ENCODE measurements at regions not wholly inside any gene's neighbourhood (a gene's known extent, or its start where the extent isn't known, plus 50 kb on each side); places are given as distances from the start of the nearest gene placed in this dataset.

- TF ChIP-seq EZH2 (IDR thresholded peaks at IDR 0.05; ENCODE audit: insufficient read depth, poor library complexity, severe bottlenecking) (no peak), EZH2phosphoT487 (IDR thresholded peaks at IDR 0.05; ENCODE audit: insufficient read depth, low read depth) (no peak)
- Histone ChIP-seq H3K27ac (no peak overlapping the region), H3K79me2 (ENCODE audit: insufficient read depth) (no peaks in the 10 kb centered on the region), H3F3A (ENCODE audit: insufficient read depth) (no peaks in the 10 kb centered on the region), H3K27me3 (replicated peaks; ENCODE audit: insufficient read depth) (peaks cover 36% of the 10 kb centered on the region), H4K20me1 (ENCODE audit: insufficient read depth) (no peaks in the 10 kb centered on the region), H3K9me3 (ENCODE audit: low read depth) (no peaks in the 10 kb centered on the region), H3K36me3 (ENCODE audit: low read depth) (no peaks in the 10 kb centered on the region), H3K9ac (no peak overlapping the region), H3K4me1 (ENCODE audit: insufficient read depth) (no peaks in the 10 kb centered on the region), H2AFZ (no peak overlapping the region), H3K9me2 (ENCODE audit: insufficient read depth) (no peaks in the 10 kb centered on the region), H3K4me3 (no peak overlapping the region), H3K4me2 (ENCODE audit: unreplicated experiment) (no peak overlapping the region)
- DNase-seq: peak; percentile 75
- in situ Hi-C loops (cut with MboI): loop anchor here (25.0 kb wide), 1 partner anchor 669 kb away; no protein-coding TSS in a partner anchor
- 1 to 2% methylated on average over 11 of the region's 11 CpGs for WGBS, 2 experiments (ENCODE audit: low coverage in 1 of 2, low lambda C conversion rate in 2 of 2, missing lambda C conversion rate in 2 of 2)
These were observed 61.5 kb downstream of the TBXT start for GRCh38 chr6:166106076-166106686.

- Histone ChIP-seq H3K36me3 (ENCODE audit: low read depth) (no peaks in the 10 kb centered on the region), H3K4me2 (ENCODE audit: unreplicated experiment) (no peak overlapping the region), H3K27ac (no peak overlapping the region), H3K9me3 (ENCODE audit: low read depth) (no peaks in the 10 kb centered on the region), H3K79me2 (ENCODE audit: insufficient read depth) (no peaks in the 10 kb centered on the region), H3F3A (ENCODE audit: insufficient read depth) (no peaks in the 10 kb centered on the region), H3K4me3 (no peak overlapping the region), H3K27me3 (replicated peaks; ENCODE audit: insufficient read depth) (peaks cover 37% of the 10 kb centered on the region), H3K4me1 (ENCODE audit: insufficient read depth) (no peaks in the 10 kb centered on the region), H2AFZ (no peak overlapping the region), H3K9ac (no peak overlapping the region), H3K9me2 (ENCODE audit: insufficient read depth) (no peaks in the 10 kb centered on the region), H4K20me1 (ENCODE audit: insufficient read depth) (no peaks in the 10 kb centered on the region)
- in situ Hi-C loops (cut with MboI): loop anchor here (25.0 kb wide), 1 partner anchor 668 kb away; no protein-coding TSS in a partner anchor
- DNase-seq: no peak
- TF ChIP-seq EZH2phosphoT487 (IDR thresholded peaks at IDR 0.05; ENCODE audit: insufficient read depth, low read depth) (no peak), EZH2 (IDR thresholded peaks at IDR 0.05; ENCODE audit: insufficient read depth, poor library complexity, severe bottlenecking) (no peak)
- 50 to 56% methylated on average over 10 of the region's 10 CpGs for WGBS, 2 experiments (ENCODE audit: low coverage in 1 of 2, low lambda C conversion rate in 2 of 2, missing lambda C conversion rate in 2 of 2)
These were observed 62.1 kb downstream of the TBXT start for GRCh38 chr6:166105341-166106075.

- no peak overlapping the region for H3K4me2 ChIP-seq (ENCODE audit: unreplicated experiment)
- H3K4me3 ChIP-seq: no peak overlapping the region
- no peak overlapping the region for H3K27ac ChIP-seq
- no peaks in the 10 kb centered on the region for H3F3A ChIP-seq (ENCODE audit: insufficient read depth)
- H3K9me3 ChIP-seq (ENCODE audit: low read depth): no peaks in the 10 kb centered on the region
- in situ Hi-C loops (cut with MboI): loop anchor here (25.0 kb wide), 1 partner anchor 668 kb away; no protein-coding TSS in a partner anchor
- no peaks in the 10 kb centered on the region for H3K9me2 ChIP-seq (ENCODE audit: insufficient read depth)
- no peaks in the 10 kb centered on the region for H3K79me2 ChIP-seq (ENCODE audit: insufficient read depth)
- no peak for TF ChIP-seq EZH2 (IDR thresholded peaks at IDR 0.05; ENCODE audit: insufficient read depth, poor library complexity, severe bottlenecking)
- no peaks in the 10 kb centered on the region for H3K4me1 ChIP-seq (ENCODE audit: insufficient read depth)
- no peaks in the 10 kb centered on the region for H4K20me1 ChIP-seq (ENCODE audit: insufficient read depth)
- peaks cover 35% of the 10 kb centered on the region for H3K27me3 ChIP-seq (replicated peaks; ENCODE audit: insufficient read depth)
- no peak for DNase-seq
- 75 to 83% methylated on average over 7 of the region's 7 CpGs for WGBS, 2 experiments (ENCODE audit: low coverage in 1 of 2, low lambda C conversion rate in 2 of 2, missing lambda C conversion rate in 2 of 2)
- H2AFZ ChIP-seq: no peak overlapping the region
- no peaks in the 10 kb centered on the region for H3K36me3 ChIP-seq (ENCODE audit: low read depth)
- no peak overlapping the region for H3K9ac ChIP-seq
These were observed 62.8 kb downstream of the TBXT start for GRCh38 chr6:166104872-166105271.

GRCh38 chr6:166104107-166104506 lies 63.5 kb downstream of the TBXT start:
- WGBS, 2 experiments (ENCODE audit: low coverage in 1 of 2, low lambda C conversion rate in 2 of 2, missing lambda C conversion rate in 2 of 2): 0 to 1% methylated on average over 4 of the region's 4 CpGs
- peak; percentile 47 for DNase-seq
- H4K20me1 ChIP-seq (ENCODE audit: insufficient read depth): no peaks in the 10 kb centered on the region
- H2AFZ ChIP-seq: no peak overlapping the region
- no peaks in the 10 kb centered on the region for H3K9me3 ChIP-seq (ENCODE audit: low read depth)
- H3K4me2 ChIP-seq (ENCODE audit: unreplicated experiment): no peak overlapping the region
- H3K27me3 ChIP-seq (replicated peaks; ENCODE audit: insufficient read depth): peaks cover 29% of the 10 kb centered on the region
- in situ Hi-C loops (cut with MboI): loop anchor here (25.0 kb wide), 1 partner anchor 667 kb away; no protein-coding TSS in a partner anchor
- no peak overlapping the region for H3K9ac ChIP-seq
- TF ChIP-seq EZH2phosphoT487 (IDR thresholded peaks at IDR 0.05; ENCODE audit: insufficient read depth, low read depth) (no peak), EZH2 (IDR thresholded peaks at IDR 0.05; ENCODE audit: insufficient read depth, poor library complexity, severe bottlenecking) (no peak)
- no peaks in the 10 kb centered on the region for H3F3A ChIP-seq (ENCODE audit: insufficient read depth)
- H3K27ac ChIP-seq: no peak overlapping the region
- H3K4me3 ChIP-seq: no peak overlapping the region
- H3K36me3 ChIP-seq (ENCODE audit: low read depth): no peaks in the 10 kb centered on the region
- no peaks in the 10 kb centered on the region for H3K79me2 ChIP-seq (ENCODE audit: insufficient read depth)
- H3K4me1 ChIP-seq (ENCODE audit: insufficient read depth): no peaks in the 10 kb centered on the region
- no peaks in the 10 kb centered on the region for H3K9me2 ChIP-seq (ENCODE audit: insufficient read depth)
